PC-9 (cell line): ENCODE measurements at regions not wholly inside any gene's neighbourhood (a gene's known extent, or its start where the extent isn't known, plus 50 kb on each side); places are given as distances from the start of the nearest gene placed in this dataset.

Experiments
- BruUV-seq: library from RNA; stranded (reverse); fragments of 400-500 nt; replicated peaks from 2 replicates; lab custom pipeline; 2021; lab: Mats Ljungman, UMichigan
- CTCF ChIA-PET: fragments of 300-600 bp; sonication (Branson Sonifier 250); formaldehyde crosslinking; loops from one replicate; lab custom pipeline; 2022; ENCODE audit warnings: antibody characterized with exemption; lab: Charles Lee
- POLR2A ChIA-PET: fragments of 300-600 bp; sonication (Branson Sonifier 250); formaldehyde crosslinking; loops from one replicate; lab custom pipeline; 2022; ENCODE audit warnings: antibody characterized with exemption; ENCODE audit not compliant: unreplicated experiment; lab: Charles Lee
- DNase-seq, 2 experiments: peaks; one replicate each; pipeline versions ENCODE4 v3.0.0 to v3.0.0-alpha.2; 2015 to 2022; ENCODE audit warnings: mixed read lengths in 1 of 2
- H2AFZ ChIP-seq: fragments of 200-600 bp; sonication (generic); 2 replicates; pipeline ENCODE4 v1.8.1; 2017; ENCODE audit warnings: antibody characterized with exemption
- H3F3A ChIP-seq: fragments of 200-600 bp; sonication (generic); 2 replicates; pipeline ENCODE4 v1.8.1; 2017; ENCODE audit warnings: antibody characterized with exemption, mild to moderate bottlenecking, low read depth; ENCODE audit not compliant: insufficient read depth
- H3K27ac ChIP-seq: fragments of 200-600 bp; sonication (generic); 2 replicates; pipeline ENCODE4 v1.6.1; 2016; ENCODE audit warnings: mixed run types
- H3K27me3 ChIP-seq: fragments of 200-600 bp; sonication (generic); 2 replicates; pipeline ENCODE4 v1.6.1; 2016; ENCODE audit warnings: low read depth, mixed run types; ENCODE audit not compliant: insufficient read depth
- H3K36me3 ChIP-seq: fragments of 200-600 bp; sonication (generic); 2 replicates; pipeline ENCODE4 v1.6.1; 2016; ENCODE audit warnings: low read depth, mixed run types
- H3K4me1 ChIP-seq: fragments of 200-600 bp; sonication (generic); replicated peaks from 2 replicates; pipeline ENCODE4 v1.6.1; 2016; ENCODE audit warnings: mixed run types; ENCODE audit not compliant: insufficient read depth
- H3K4me2 ChIP-seq: fragments of 200-600 bp; sonication (generic); 2 replicates; pipeline ENCODE4 v1.6.1; 2017; ENCODE audit warnings: mixed run types
- H3K4me3 ChIP-seq: fragments of 200-600 bp; sonication (generic); 2 replicates; pipeline ENCODE4 v1.6.1; 2016; ENCODE audit warnings: mixed run types
- H3K79me2 ChIP-seq: fragments of 200-600 bp; sonication (generic); 2 replicates; pipeline ENCODE4 v1.6.1; 2017; ENCODE audit warnings: low read depth, mixed run types
- H3K9me2 ChIP-seq: fragments of 200-600 bp; sonication (generic); 2 replicates; pipeline ENCODE4 v1.8.1; 2017; ENCODE audit warnings: mild to moderate bottlenecking; ENCODE audit not compliant: insufficient read depth
- H3K9me3 ChIP-seq: fragments of 200-600 bp; sonication (generic); 2 replicates; pipeline ENCODE4 v1.8.1; 2016; ENCODE audit warnings: low read depth; ENCODE audit not compliant: insufficient read depth
- H4K20me1 ChIP-seq: fragments of 200-600 bp; sonication (generic); 2 replicates; pipeline ENCODE4 v1.8.1; 2017; ENCODE audit not compliant: insufficient read depth
- CTCF ChIP-seq: fragments of 200-600 bp; sonication (generic); conservative IDR thresholded peaks from 2 replicates; pipeline ENCODE4 v1.6.1; 2017; ENCODE audit warnings: mixed run types, antibody characterized with exemption, mild to moderate bottlenecking, moderate library complexity
- EZH2 ChIP-seq: fragments of 200-600 bp; sonication (generic); IDR thresholded peaks from 2 replicates; pipeline ENCODE4 v1.8.0; 2017; ENCODE audit warnings: antibody characterized with exemption, low read depth
- intact Hi-C: fragments of 100-400 bp; cut with micrococcal nuclease; formaldehyde crosslinking; loops from one replicate; pipeline ENCODE4 v1.10.0; 2022; ENCODE audit not compliant: unreplicated experiment

- Histone ChIP-seq H3K27ac (no peak overlapping the region), H3K36me3 (no peaks in the 10 kb centered on the region), H3K4me1 (no peaks in the 10 kb centered on the region), H3K4me3 (no peak overlapping the region), H3F3A (no peaks in the 10 kb centered on the region), H3K9me3 (no peaks in the 10 kb centered on the region), H3K4me2 (no peak overlapping the region), H3K9me2 (peaks cover 7% of the 10 kb centered on the region; the same call in 1 of the 2 replicates), H3K27me3 (no peaks in the 10 kb centered on the region), H3K79me2 (no peaks in the 10 kb centered on the region), H2AFZ (no peak overlapping the region), H4K20me1 (no peaks in the 10 kb centered on the region)
- ChIA-PET POLR2A (no interaction called here), CTCF (no interaction called here)
- no peak for DNase-seq
- no TSS peak for BruUV-seq
- intact Hi-C loops: no loop called here
- no peak for TF ChIP-seq EZH2
- TF ChIP-seq CTCF: no peak
Observed at GRCh38 chr12:30048371-30048770, 264.6 kb upstream of the TMTC1 start.

- TF ChIP-seq EZH2 (no peak), CTCF (no peak)
- no peaks in the 10 kb centered on the region for H4K20me1 ChIP-seq
- H3F3A ChIP-seq: no peaks in the 10 kb centered on the region
- H3K27me3 ChIP-seq: no peaks in the 10 kb centered on the region
- POLR2A ChIA-PET: no interaction called here
- H3K27ac ChIP-seq: no peak overlapping the region
- no peaks in the 10 kb centered on the region for H3K9me3 ChIP-seq
- intact Hi-C loops: no loop called here
- H3K9me2 ChIP-seq: peaks cover 7% of the 10 kb centered on the region; the same call in 1 of the 2 replicates
- H3K79me2 ChIP-seq: no peaks in the 10 kb centered on the region
- no peak for DNase-seq
- H3K4me1 ChIP-seq: no peaks in the 10 kb centered on the region
- CTCF ChIA-PET: no interaction called here
- no peak overlapping the region for H3K4me2 ChIP-seq
- H3K4me3 ChIP-seq: no peak overlapping the region
- no peak overlapping the region; the same call in 1 of the 2 replicates for H2AFZ ChIP-seq
- BruUV-seq: no TSS peak
- H3K36me3 ChIP-seq: no peaks in the 10 kb centered on the region
Observed at GRCh38 chr12:30047516-30048254, 263.9 kb upstream of the TMTC1 start.

GRCh38 chr12:30046376-30046775 is 262.6 kb upstream of the TMTC1 start:
- intact Hi-C loops: no loop called here
- Histone ChIP-seq H2AFZ (no peak overlapping the region), H3K27me3 (no peaks in the 10 kb centered on the region), H4K20me1 (no peaks in the 10 kb centered on the region), H3K4me1 (no peaks in the 10 kb centered on the region), H3K9me3 (no peaks in the 10 kb centered on the region), H3K4me2 (no peak overlapping the region), H3K27ac (no peak overlapping the region), H3K79me2 (no peaks in the 10 kb centered on the region), H3K36me3 (no peaks in the 10 kb centered on the region), H3F3A (no peaks in the 10 kb centered on the region), H3K9me2 (0 out of 2 replicates have a peak, but pooled peaks cover 4% of the 10 kb centered on the region), H3K4me3 (no peak overlapping the region)
- ChIA-PET POLR2A (no interaction called here), CTCF (no interaction called here)
- TF ChIP-seq CTCF: no peak
- no peak for TF ChIP-seq EZH2
- DNase-seq: no peak
- no TSS peak for BruUV-seq
